Lung (tissue), 11 donors: ENCODE measurements at regions not wholly inside any gene's neighbourhood (a gene's known extent, or its start where the extent isn't known, plus 50 kb on each side); places are given as distances from the start of the nearest gene placed in this dataset.

Experiments
- ATAC-seq: fragments of 200-7000 bp; cut with Tn5 transposase; one replicate; pipeline ENCODE4 v1.9.1; 2020; ENCODE audit warnings: moderate number of reproducible peaks; ENCODE audit not compliant: insufficient read depth, low FRiP score
- DNase-seq, 3 donors: peaks; one replicate each; pipeline ENCODE4 v3.0.0-alpha.2; 2013 to 2017
- H3K27ac ChIP-seq, 2 donors: one replicate each; pipeline ENCODE4 v1.5.1; 2013; ENCODE audit warnings: mild to moderate bottlenecking in 2 of 2, moderate library complexity in 2 of 2, control low read depth in 1 of 2, inconsistent platforms in 1 of 2, low read depth in 1 of 2, low read length in 1 of 2
- H3K27me3 ChIP-seq, 3 donors: one replicate each; pipeline ENCODE4 v1.5.1; 2013; ENCODE audit warnings: low read length in 2 of 3; ENCODE audit not compliant: control insufficient read depth in 3 of 3, insufficient read depth in 3 of 3
- H3K36me3 ChIP-seq, 4 donors: one replicate each; pipeline ENCODE4 v1.5.1; 2013; ENCODE audit warnings: low read length in 4 of 4, mild to moderate bottlenecking in 1 of 4, moderate library complexity in 1 of 4; ENCODE audit not compliant: control insufficient read depth in 4 of 4, insufficient read depth in 4 of 4
- H3K4me1 ChIP-seq, 5 donors: one replicate each; pipeline ENCODE4 v1.5.1; 2013; ENCODE audit warnings: low read length in 5 of 5, mild to moderate bottlenecking in 2 of 5, moderate library complexity in 1 of 5; ENCODE audit not compliant: control insufficient read depth in 5 of 5, insufficient read depth in 5 of 5
- H3K4me3 ChIP-seq: one replicate; pipeline ENCODE4 v1.5.1; 2013; ENCODE audit warnings: mild to moderate bottlenecking, control low read depth, moderate library complexity
- H3K9ac ChIP-seq, 2 donors: one replicate each; pipeline ENCODE4 v1.5.1; 2013; ENCODE audit warnings: low read length in 2 of 2, control low read depth in 1 of 2; ENCODE audit not compliant: insufficient read depth in 1 of 2
- H3K9me3 ChIP-seq, 4 donors: one replicate each; pipeline ENCODE4 v1.5.1; 2013; ENCODE audit warnings: low read length in 3 of 4, mild to moderate bottlenecking in 1 of 4, moderate library complexity in 1 of 4; ENCODE audit not compliant: control insufficient read depth in 4 of 4, insufficient read depth in 3 of 4
- CTCF ChIP-seq: IDR thresholded peaks from 2 replicates; pipeline ENCODE4 v1.5.1; 2012; ENCODE audit warnings: mild to moderate bottlenecking; ENCODE audit errors: control extremely low read depth, extremely low read depth
- WGBS, 2 donors: extraction: QIAGEN DNeasy Blood & Tissue Kit; methylation state at CpG; one replicate each; pipeline ENCODE4 v1.1.7; 2013; 5-methylcytosine and 5-hydroxymethylcytosine counted together
- donor health status: control.
- donor health status: control.
- donor health status: Bipolar disorder and iron deficiency.
- donor health status: healthy.
- donor health status: DM: yes; HTN: yes; CAD: no.

DNA sequence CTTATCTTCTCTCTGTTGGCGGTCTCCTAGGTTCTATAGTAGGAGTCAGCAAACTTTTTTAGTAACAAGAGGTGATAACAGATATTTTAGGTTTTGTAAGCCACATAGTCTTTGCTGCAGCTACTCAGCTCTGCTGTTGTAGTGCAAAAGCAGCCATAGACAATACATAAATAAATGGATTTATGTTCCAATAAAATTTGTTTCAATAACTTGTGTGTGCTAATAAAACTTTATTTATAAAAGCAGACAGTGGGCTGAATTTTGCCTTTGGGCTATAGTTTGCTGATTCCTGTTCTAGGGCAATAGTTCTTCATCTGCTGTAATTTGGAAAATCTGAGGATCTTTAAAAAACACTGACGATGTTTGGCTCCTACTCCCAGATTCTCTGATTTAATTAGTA is 469.4 kb upstream of the TNC start:
- no peak for TF ChIP-seq CTCF
- no peak overlapping the region for H3K4me3 ChIP-seq
- WGBS, 2 donors = 93 to 94% methylated on average over 2 of the region's 2 CpGs
- no peak overlapping the region for H3K27ac ChIP-seq
- no peaks in the 10 kb centered on the region for H3K36me3 ChIP-seq
- H3K4me1 ChIP-seq = peaks cover 0 to 6% (median 0%) of the 10 kb centered on the region in 5 donors
- peaks cover 0 to 10% (median 0%) of the 10 kb centered on the region in 4 donors for H3K9me3 ChIP-seq
- H3K27me3 ChIP-seq = no peaks in the 10 kb centered on the region
- H3K9ac ChIP-seq = no peak overlapping the region
- DNase-seq = no peak
- ATAC-seq = no peak

- no peak overlapping the region for H3K4me3 ChIP-seq
- no peak for TF ChIP-seq CTCF
- H3K27me3 ChIP-seq = no peaks in the 10 kb centered on the region
- H3K27ac ChIP-seq = no peak overlapping the region
- peaks cover 0 to 10% (median 0%) of the 10 kb centered on the region in 4 donors for H3K9me3 ChIP-seq
- H3K9ac ChIP-seq = no peak overlapping the region
- DNase-seq (peak; percentile 16 to 73 (median 65)), ATAC-seq (no peak)
- H3K4me1 ChIP-seq = peaks cover 0 to 9% (median 0%) of the 10 kb centered on the region in 5 donors
- no peaks in the 10 kb centered on the region for H3K36me3 ChIP-seq
Measured at GRCh38 chr9:115590011-115590410, 472.1 kb upstream of the TNC start.

DNA sequence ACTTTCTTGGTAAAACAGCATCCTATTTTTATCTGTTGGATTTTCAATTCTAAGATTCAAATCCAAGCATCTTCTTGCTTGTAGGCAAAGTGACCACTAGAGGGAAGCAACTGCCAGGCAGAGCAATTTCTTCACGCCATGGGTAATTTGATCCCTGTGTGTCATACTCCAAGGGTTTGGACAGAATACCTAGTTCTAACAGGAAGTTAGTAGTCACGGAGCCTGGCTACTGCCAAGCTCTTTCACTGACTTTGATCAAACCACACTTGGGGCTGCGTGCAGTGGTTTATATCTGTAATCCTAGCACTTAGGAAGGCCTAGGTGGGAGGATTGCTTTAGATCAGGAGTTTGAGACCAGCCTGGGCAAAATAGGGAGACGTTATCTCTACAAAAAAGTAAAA is 473.6 kb upstream of the TNC start:
- H3K4me3 ChIP-seq = no peak overlapping the region
- H3K36me3 ChIP-seq = no peaks in the 10 kb centered on the region
- peaks cover 0 to 14% (median 0%) of the 10 kb centered on the region in 5 donors for H3K4me1 ChIP-seq
- H3K9me3 ChIP-seq = peaks cover 0 to 10% (median 0%) of the 10 kb centered on the region in 4 donors
- peak; percentile 81 to 95 (median 89) for DNase-seq
- H3K27ac ChIP-seq = peak overlapping the region in 1 of 2 donors; percentile 64
- TF ChIP-seq CTCF = peak; percentile 39
- ATAC-seq = peak; percentile 77
- H3K9ac ChIP-seq = no peak overlapping the region
- WGBS, 2 donors = 7 to 28% methylated on average over 4 of the region's 4 CpGs
- no peaks in the 10 kb centered on the region for H3K27me3 ChIP-seq

GRCh38 chr9:115593587-115594091 is 475.7 kb upstream of the TNC start:
- ATAC-seq = no peak
- peak; percentile 12 for TF ChIP-seq CTCF
- H3K9me3 ChIP-seq = peaks cover 0 to 10% (median 0%) of the 10 kb centered on the region in 4 donors
- H3K9ac ChIP-seq = no peak overlapping the region
- no peaks in the 10 kb centered on the region for H3K36me3 ChIP-seq
- H3K27ac ChIP-seq = no peak overlapping the region
- WGBS, 2 donors = 8 to 13% methylated on average over 4 of the region's 4 CpGs
- no peaks in the 10 kb centered on the region for H3K27me3 ChIP-seq
- H3K4me1 ChIP-seq = peaks cover 0 to 14% (median 0%) of the 10 kb centered on the region in 5 donors
- H3K4me3 ChIP-seq = no peak overlapping the region
- peak; percentile 28 to 76 (median 76) for DNase-seq
